SK-N-SH (cell line): ENCODE measurements at regions not wholly inside any gene's neighbourhood (a gene's known extent, or its start where the extent isn't known, plus 50 kb on each side); places are given as distances from the start of the nearest gene placed in this dataset.

ENCODE experiments used
- EP300 ChIP-seq, 2 experiments: IDR thresholded peaks; 2 replicates each; pipeline versions ENCODE4 v1.4.0 to v1.6.1; 2012; ENCODE audit warnings: borderline replicate concordance in 1 of 2, low read depth in 1 of 2, low read length in 1 of 2
- FOXM1 ChIP-seq: IDR thresholded peaks from 2 replicates; pipeline ENCODE4 v1.4.0; 2012; ENCODE audit warnings: low read depth, mild to moderate bottlenecking
- NFIC ChIP-seq: IDR thresholded peaks from 2 replicates; pipeline ENCODE4 v1.4.0; 2012; ENCODE audit warnings: borderline replicate concordance
- POLR2AphosphoS5 ChIP-seq: IDR thresholded peaks from 2 replicates; pipeline ENCODE4 v1.6.1; 2012; ENCODE audit warnings: low read depth, low read length
- SMC3 ChIP-seq: IDR thresholded peaks from 2 replicates; pipeline ENCODE4 v1.6.1; 2012; ENCODE audit warnings: low read depth, low read length, improper control_type of control experiment
- TAF1 ChIP-seq: IDR thresholded peaks from 2 replicates; pipeline ENCODE4 v1.6.1; 2012; ENCODE audit warnings: low read depth, mild to moderate bottlenecking, low read length, moderate library complexity, borderline replicate concordance
- TF ChIP-seq, protein P1 (sequence below): fragments of 200-600 bp; sonication (generic); IDR thresholded peaks from 2 replicates; pipeline ENCODE4 v1.6.1; 2017; ENCODE audit warnings: antibody characterized with exemption, mild to moderate bottlenecking, moderate library complexity

DNA sequence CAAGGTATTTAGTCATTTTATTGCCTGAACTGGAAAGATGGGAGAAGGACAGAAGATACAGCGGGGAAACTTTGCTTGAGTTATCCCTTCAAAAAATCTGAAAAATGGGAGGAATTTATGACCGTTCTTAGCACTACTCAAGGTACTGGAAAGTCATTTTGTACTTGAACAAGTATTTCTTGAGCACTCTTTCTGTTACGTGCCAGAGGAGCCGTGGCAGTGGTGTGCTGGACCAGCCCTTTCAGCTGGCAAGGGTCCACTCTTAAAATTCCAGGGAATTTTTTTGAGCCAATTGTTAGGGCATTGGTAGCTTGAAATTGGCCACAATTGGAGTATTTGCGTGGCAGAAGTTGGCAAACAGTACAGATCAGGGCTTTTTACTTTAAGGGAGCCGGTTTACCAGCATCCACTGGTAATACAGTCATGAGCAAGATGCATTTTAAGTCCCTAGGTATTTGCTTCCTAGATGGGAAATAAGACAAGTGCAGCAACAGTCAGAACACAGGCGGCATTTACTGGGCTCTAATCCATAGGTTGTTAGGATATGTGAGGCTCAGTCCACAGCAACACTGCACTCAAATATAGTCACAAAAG, 145.9 kb upstream of the ST8SIA2 start:
- TF ChIP-seq, protein P1, sequence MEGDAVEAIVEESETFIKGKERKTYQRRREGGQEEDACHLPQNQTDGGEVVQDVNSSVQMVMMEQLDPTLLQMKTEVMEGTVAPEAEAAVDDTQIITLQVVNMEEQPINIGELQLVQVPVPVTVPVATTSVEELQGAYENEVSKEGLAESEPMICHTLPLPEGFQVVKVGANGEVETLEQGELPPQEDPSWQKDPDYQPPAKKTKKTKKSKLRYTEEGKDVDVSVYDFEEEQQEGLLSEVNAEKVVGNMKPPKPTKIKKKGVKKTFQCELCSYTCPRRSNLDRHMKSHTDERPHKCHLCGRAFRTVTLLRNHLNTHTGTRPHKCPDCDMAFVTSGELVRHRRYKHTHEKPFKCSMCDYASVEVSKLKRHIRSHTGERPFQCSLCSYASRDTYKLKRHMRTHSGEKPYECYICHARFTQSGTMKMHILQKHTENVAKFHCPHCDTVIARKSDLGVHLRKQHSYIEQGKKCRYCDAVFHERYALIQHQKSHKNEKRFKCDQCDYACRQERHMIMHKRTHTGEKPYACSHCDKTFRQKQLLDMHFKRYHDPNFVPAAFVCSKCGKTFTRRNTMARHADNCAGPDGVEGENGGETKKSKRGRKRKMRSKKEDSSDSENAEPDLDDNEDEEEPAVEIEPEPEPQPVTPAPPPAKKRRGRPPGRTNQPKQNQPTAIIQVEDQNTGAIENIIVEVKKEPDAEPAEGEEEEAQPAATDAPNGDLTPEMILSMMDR, result no peak
- no peak for TF ChIP-seq TAF1
- no peak for TF ChIP-seq EP300 (IDR thresholded peaks at IDR 0.05; ENCODE audit: borderline replicate concordance in 1 of 2, low read depth in 1 of 2, low read length in 1 of 2)
- TF ChIP-seq SMC3, result no peak
- TF ChIP-seq NFIC, result no peak
- no peak for TF ChIP-seq POLR2AphosphoS5
- TF ChIP-seq FOXM1, result no peak
